ENCODE measurements at regions not wholly inside any gene's neighbourhood (a gene's known extent, or its start where the extent isn't known, plus 50 kb on each side); places are given as distances from the start of the nearest gene placed in this dataset.

DNA sequence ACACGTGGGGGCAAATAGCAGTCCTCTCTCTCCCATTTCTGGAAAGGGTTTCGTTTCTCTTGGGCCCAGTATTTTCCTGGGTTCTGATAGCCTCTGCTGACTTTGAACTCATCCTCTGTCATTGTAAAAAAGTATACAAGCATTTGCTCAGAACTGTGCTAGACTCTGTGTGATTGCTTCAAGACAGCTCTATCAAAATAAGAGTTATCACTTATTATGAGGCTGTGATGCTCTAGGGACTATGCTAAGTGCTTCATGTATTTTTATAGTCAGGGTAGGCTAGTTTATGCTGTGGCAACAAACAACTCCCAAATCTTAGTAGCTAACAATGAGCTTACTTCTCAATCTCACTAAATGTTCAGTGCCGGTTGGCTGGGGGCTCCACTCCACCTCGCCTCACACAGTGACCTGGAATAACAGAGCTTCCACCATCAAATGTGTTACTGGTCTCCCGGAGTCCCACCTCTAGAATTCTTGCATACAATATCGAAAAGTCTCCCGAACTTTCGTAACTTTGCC, 110.8 kb upstream of the CDC42EP3 start:
- H3K4me1 ChIP-seq (ENCODE audit: control insufficient read depth, extremely low read depth, insufficient read depth, low read length) = peaks cover 32% of the 10 kb centered on the region
- no peak overlapping the region for H2AFZ ChIP-seq (ENCODE audit: low read length)
- H3K9ac ChIP-seq (ENCODE audit: insufficient read depth, low read length) = no peak overlapping the region
- no peak for DNase-seq (ENCODE audit: low read depth in 2 of 2)
- H3K36me3 ChIP-seq (ENCODE audit: control insufficient read depth, insufficient read depth, low read length) = no peaks in the 10 kb centered on the region
- no peaks in the 10 kb centered on the region for H4K20me1 ChIP-seq (ENCODE audit: control insufficient read depth, extremely low read depth, insufficient read depth, low read length)
- no peak overlapping the region for H3K27ac ChIP-seq (ENCODE audit: insufficient read depth, low read length)
- no peak for TF ChIP-seq EZH2 (IDR thresholded peaks at IDR 0.05; ENCODE audit: low read length, missing control alignments)
- TF ChIP-seq, protein P1, sequence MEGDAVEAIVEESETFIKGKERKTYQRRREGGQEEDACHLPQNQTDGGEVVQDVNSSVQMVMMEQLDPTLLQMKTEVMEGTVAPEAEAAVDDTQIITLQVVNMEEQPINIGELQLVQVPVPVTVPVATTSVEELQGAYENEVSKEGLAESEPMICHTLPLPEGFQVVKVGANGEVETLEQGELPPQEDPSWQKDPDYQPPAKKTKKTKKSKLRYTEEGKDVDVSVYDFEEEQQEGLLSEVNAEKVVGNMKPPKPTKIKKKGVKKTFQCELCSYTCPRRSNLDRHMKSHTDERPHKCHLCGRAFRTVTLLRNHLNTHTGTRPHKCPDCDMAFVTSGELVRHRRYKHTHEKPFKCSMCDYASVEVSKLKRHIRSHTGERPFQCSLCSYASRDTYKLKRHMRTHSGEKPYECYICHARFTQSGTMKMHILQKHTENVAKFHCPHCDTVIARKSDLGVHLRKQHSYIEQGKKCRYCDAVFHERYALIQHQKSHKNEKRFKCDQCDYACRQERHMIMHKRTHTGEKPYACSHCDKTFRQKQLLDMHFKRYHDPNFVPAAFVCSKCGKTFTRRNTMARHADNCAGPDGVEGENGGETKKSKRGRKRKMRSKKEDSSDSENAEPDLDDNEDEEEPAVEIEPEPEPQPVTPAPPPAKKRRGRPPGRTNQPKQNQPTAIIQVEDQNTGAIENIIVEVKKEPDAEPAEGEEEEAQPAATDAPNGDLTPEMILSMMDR (conservative IDR thresholded peaks at IDR 0.05 in 1 of 2, IDR thresholded peaks at IDR 0.05 in 1 of 2; ENCODE audit: low read depth in 1 of 2, low read length in 2 of 2) = no peak
- no peaks in the 10 kb centered on the region for H3K27me3 ChIP-seq (ENCODE audit: control insufficient read depth, insufficient read depth, low read length)
- H3K4me2 ChIP-seq (ENCODE audit: extremely low read depth, insufficient read depth, low read length) = no peak overlapping the region
- H3K9me3 ChIP-seq (ENCODE audit: control insufficient read depth, insufficient read depth, low read depth, low read length) = no peaks in the 10 kb centered on the region
- no peaks in the 10 kb centered on the region for H3K79me2 ChIP-seq (ENCODE audit: control insufficient read depth, insufficient read depth, low read length)
- H3K4me3 ChIP-seq (replicated peaks in 1 of 4; ENCODE audit: control extremely low read depth in 1 of 4, insufficient read depth in 1 of 4, low read depth in 3 of 4, low read length in 4 of 4) = no peak overlapping the region

DNA sequence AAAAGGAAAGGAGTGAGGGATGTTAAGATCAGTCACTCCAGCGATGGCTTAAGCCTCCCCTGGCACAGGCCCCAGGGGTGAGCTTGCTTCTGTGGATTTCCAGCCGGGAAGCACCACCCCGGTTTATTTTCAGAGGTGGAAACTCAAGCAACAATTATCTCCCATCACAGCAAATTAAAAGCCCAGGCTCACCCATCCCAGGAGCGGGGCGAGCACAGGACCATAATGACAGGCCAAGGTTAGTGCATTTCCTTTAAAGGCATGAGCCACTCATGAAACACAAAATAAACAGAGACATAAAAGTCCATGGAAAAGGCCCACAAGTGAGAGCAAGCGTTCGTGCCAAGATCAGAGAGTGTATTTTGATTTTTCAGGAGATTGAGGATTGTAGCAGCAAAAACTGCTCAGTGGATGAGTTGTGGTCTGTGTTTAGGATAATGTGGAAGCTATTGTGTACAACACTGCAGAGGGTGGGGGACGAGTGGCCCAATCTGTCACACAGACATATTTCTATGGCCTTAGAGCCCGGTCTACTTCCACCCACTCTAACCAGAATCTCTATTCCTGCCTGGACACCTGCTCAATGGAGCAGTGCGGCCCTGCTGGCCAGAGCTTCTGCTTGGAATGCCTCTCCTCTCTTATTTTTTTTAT, 111.4 kb upstream of the CDC42EP3 start:
- no peaks in the 10 kb centered on the region for H3K79me2 ChIP-seq (ENCODE audit: control insufficient read depth, insufficient read depth, low read length)
- H3K4me3 ChIP-seq (replicated peaks in 1 of 4; ENCODE audit: control extremely low read depth in 1 of 4, insufficient read depth in 1 of 4, low read depth in 3 of 4, low read length in 4 of 4) = no peak overlapping the region
- no peaks in the 10 kb centered on the region for H3K27me3 ChIP-seq (ENCODE audit: control insufficient read depth, insufficient read depth, low read length)
- no peaks in the 10 kb centered on the region for H3K36me3 ChIP-seq (ENCODE audit: control insufficient read depth, insufficient read depth, low read length)
- no peak overlapping the region for H2AFZ ChIP-seq (ENCODE audit: low read length)
- no peak overlapping the region for H3K27ac ChIP-seq (ENCODE audit: insufficient read depth, low read length)
- TF ChIP-seq, protein P1 (conservative IDR thresholded peaks at IDR 0.05 in 1 of 2, IDR thresholded peaks at IDR 0.05 in 1 of 2; ENCODE audit: low read depth in 1 of 2, low read length in 2 of 2) = no peak
- TF ChIP-seq EZH2 (IDR thresholded peaks at IDR 0.05; ENCODE audit: low read length, missing control alignments) = no peak
- no peak overlapping the region for H3K4me2 ChIP-seq (ENCODE audit: extremely low read depth, insufficient read depth, low read length)
- H3K4me1 ChIP-seq (ENCODE audit: control insufficient read depth, extremely low read depth, insufficient read depth, low read length) = peaks cover 30% of the 10 kb centered on the region
- H4K20me1 ChIP-seq (ENCODE audit: control insufficient read depth, extremely low read depth, insufficient read depth, low read length) = no peaks in the 10 kb centered on the region
- DNase-seq (ENCODE audit: low read depth in 2 of 2) = peak; percentile 46 to 52
- H3K9me3 ChIP-seq (ENCODE audit: control insufficient read depth, insufficient read depth, low read depth, low read length) = no peaks in the 10 kb centered on the region
- H3K9ac ChIP-seq (ENCODE audit: insufficient read depth, low read length) = no peak overlapping the region

DNA sequence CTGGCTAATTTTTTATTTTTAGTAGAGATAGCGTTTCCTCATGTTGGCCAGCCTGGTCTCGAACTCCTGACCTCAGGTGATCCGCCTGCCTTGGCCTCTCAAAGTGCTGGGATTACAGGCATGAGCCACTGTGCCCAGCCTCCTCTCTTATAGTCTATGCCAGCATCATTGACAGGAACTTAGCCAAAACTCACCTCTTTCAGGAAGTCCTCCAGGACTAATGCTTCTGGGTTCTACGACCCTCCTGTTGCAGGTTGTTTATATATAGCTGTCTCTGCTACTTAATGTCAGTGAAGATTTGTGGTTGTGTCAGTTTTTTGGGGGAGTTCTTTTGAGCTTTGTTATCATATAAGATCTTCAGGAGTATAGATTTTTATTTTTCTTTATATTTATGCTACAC, 112.1 kb upstream of the CDC42EP3 start:
- no peak overlapping the region for H2AFZ ChIP-seq (ENCODE audit: low read length)
- H3K79me2 ChIP-seq (ENCODE audit: control insufficient read depth, insufficient read depth, low read length) = no peaks in the 10 kb centered on the region
- H3K36me3 ChIP-seq (ENCODE audit: control insufficient read depth, insufficient read depth, low read length) = no peaks in the 10 kb centered on the region
- TF ChIP-seq, protein P1 (conservative IDR thresholded peaks at IDR 0.05 in 1 of 2, IDR thresholded peaks at IDR 0.05 in 1 of 2; ENCODE audit: low read depth in 1 of 2, low read length in 2 of 2) = no peak
- TF ChIP-seq EZH2 (IDR thresholded peaks at IDR 0.05; ENCODE audit: low read length, missing control alignments) = no peak
- H3K4me2 ChIP-seq (ENCODE audit: extremely low read depth, insufficient read depth, low read length) = no peak overlapping the region
- no peaks in the 10 kb centered on the region for H3K27me3 ChIP-seq (ENCODE audit: control insufficient read depth, insufficient read depth, low read length)
- H3K9ac ChIP-seq (ENCODE audit: insufficient read depth, low read length) = no peak overlapping the region
- no peak overlapping the region for H3K4me3 ChIP-seq (replicated peaks in 1 of 4; ENCODE audit: control extremely low read depth in 1 of 4, insufficient read depth in 1 of 4, low read depth in 3 of 4, low read length in 4 of 4)
- no peak for DNase-seq (ENCODE audit: low read depth in 2 of 2)
- H3K4me1 ChIP-seq (ENCODE audit: control insufficient read depth, extremely low read depth, insufficient read depth, low read length) = peaks cover 30% of the 10 kb centered on the region
- no peaks in the 10 kb centered on the region for H3K9me3 ChIP-seq (ENCODE audit: control insufficient read depth, insufficient read depth, low read depth, low read length)
- H4K20me1 ChIP-seq (ENCODE audit: control insufficient read depth, extremely low read depth, insufficient read depth, low read length) = no peaks in the 10 kb centered on the region
- H3K27ac ChIP-seq (ENCODE audit: insufficient read depth, low read length) = no peak overlapping the region
